ENCODE measurements at regions not wholly inside any gene's neighbourhood (a gene's known extent, or its start where the extent isn't known, plus 50 kb on each side); places are given as distances from the start of the nearest gene placed in this dataset.

DNA sequence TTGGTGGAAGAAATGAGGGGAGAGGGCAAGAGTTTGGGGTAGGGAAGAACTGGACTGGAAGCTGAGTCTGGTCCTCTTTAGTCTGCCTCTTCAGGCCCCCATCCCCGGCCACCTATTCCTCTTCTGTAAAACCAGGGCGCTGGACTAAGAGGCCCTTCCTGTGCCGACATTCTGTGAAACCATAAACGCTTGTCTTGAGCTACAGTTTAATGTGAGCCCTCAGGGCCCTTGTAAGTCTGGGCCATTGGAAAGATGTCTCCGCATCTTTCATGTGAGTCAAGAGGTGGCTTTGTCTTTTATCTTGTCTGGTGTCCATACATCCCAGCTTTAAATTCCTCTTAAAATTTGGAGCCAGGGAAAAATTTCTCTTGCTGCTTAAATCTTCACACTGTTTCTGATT lies 90.6 kb downstream of the PLCE1 start:
- Histone ChIP-seq H3K27me3 (no peaks in the 10 kb centered on the region), H3K9me3 (no peaks in the 10 kb centered on the region), H3K4me1 (no peaks in the 10 kb centered on the region), H3K27ac (no peak overlapping the region), H3K4me3 (no peak overlapping the region), H3K36me3 (ENCODE audit: low read depth, missing control alignments) (no peaks in the 10 kb centered on the region)
- no peak for TF ChIP-seq POLR2A (IDR thresholded peaks at IDR 0.05)
- TF ChIP-seq, protein P1, sequence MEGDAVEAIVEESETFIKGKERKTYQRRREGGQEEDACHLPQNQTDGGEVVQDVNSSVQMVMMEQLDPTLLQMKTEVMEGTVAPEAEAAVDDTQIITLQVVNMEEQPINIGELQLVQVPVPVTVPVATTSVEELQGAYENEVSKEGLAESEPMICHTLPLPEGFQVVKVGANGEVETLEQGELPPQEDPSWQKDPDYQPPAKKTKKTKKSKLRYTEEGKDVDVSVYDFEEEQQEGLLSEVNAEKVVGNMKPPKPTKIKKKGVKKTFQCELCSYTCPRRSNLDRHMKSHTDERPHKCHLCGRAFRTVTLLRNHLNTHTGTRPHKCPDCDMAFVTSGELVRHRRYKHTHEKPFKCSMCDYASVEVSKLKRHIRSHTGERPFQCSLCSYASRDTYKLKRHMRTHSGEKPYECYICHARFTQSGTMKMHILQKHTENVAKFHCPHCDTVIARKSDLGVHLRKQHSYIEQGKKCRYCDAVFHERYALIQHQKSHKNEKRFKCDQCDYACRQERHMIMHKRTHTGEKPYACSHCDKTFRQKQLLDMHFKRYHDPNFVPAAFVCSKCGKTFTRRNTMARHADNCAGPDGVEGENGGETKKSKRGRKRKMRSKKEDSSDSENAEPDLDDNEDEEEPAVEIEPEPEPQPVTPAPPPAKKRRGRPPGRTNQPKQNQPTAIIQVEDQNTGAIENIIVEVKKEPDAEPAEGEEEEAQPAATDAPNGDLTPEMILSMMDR (IDR thresholded peaks at IDR 0.05), result no peak
- intact Hi-C loops (cut with DNase I; ENCODE audit: low total_unique reads), result no loop called here
- no peak for DNase-seq
- WGBS, 2 donors, result 94 to 96% methylated on average over 5 of the region's 5 CpGs

DNA sequence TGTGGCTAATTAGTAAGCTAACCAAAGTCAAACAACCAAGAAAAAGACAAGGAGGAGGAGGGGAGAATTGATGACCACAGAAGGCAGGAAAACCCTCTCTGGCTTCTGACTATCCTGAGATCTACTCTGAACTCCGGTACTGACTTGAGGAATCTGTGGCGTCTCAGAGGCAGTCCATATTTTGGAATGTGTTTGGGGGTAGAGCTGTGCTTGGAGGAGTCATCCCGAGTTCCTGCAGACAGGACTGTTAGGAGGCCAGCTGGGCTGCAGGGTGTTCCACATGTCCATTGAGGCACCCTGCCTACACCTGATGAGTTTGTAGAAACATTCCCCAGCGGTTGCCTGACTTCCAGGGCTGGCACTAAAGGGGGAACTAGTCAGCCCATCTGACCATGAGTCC lies 91.6 kb downstream of the PLCE1 start:
- TF ChIP-seq POLR2A (IDR thresholded peaks at IDR 0.05), result no peak
- TF ChIP-seq, protein P1 (IDR thresholded peaks at IDR 0.05), result no peak
- WGBS, 2 donors, result 72 to 84% methylated on average over 4 of the region's 4 CpGs
- no peaks in the 10 kb centered on the region for H3K9me3 ChIP-seq
- no peaks in the 10 kb centered on the region for H3K27me3 ChIP-seq
- H3K27ac ChIP-seq, result no peak overlapping the region
- intact Hi-C loops (cut with DNase I; ENCODE audit: low total_unique reads), result no loop called here
- no peaks in the 10 kb centered on the region for H3K36me3 ChIP-seq (ENCODE audit: low read depth, missing control alignments)
- H3K4me1 ChIP-seq, result no peaks in the 10 kb centered on the region
- no peak overlapping the region for H3K4me3 ChIP-seq
- no peak for DNase-seq

DNA sequence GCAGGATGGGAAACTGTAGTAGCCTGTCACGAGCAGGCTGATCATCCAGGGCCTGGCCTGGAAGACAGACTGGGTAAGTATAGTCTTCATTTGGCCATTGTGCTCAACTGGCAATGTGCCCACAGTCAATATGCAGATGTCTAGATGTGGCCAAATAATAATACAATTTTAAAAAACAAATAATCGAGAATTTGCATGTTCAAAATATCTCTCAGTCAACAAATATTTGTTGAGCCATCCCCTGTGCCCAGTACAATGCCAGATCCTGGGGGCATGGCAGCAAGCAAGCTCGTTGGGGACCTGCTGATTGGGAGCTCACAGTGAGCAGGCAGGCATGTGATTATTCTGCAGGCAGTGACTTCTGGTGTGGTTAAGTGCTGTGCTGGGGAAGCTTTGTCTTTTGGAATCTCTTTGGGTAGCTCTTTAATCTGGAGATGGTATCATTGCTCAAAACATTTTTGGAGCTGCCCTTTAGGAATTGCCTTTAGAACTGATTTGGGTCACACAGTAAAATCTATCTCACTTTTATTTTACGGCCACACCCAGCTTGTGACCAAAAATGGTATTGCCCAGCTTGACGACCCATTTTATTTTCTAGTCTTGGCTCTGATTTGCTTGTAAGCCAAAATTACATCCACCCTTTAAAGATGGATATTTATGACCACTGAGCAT lies 92.2 kb downstream of the PLCE1 start:
- no peaks in the 10 kb centered on the region for H3K27me3 ChIP-seq
- TF ChIP-seq, protein P1 (IDR thresholded peaks at IDR 0.05), result no peak
- no peak for TF ChIP-seq POLR2A (IDR thresholded peaks at IDR 0.05)
- no peak overlapping the region for H3K4me3 ChIP-seq
- H3K4me1 ChIP-seq, result no peaks in the 10 kb centered on the region
- H3K36me3 ChIP-seq (ENCODE audit: low read depth, missing control alignments), result no peaks in the 10 kb centered on the region
- no peaks in the 10 kb centered on the region for H3K9me3 ChIP-seq
- H3K27ac ChIP-seq, result no peak overlapping the region
- intact Hi-C loops (cut with DNase I; ENCODE audit: low total_unique reads), result no loop called here
- WGBS, 2 donors, result 67 to 75% methylated on average over 5 of the region's 5 CpGs
- DNase-seq, result no peak

DNA sequence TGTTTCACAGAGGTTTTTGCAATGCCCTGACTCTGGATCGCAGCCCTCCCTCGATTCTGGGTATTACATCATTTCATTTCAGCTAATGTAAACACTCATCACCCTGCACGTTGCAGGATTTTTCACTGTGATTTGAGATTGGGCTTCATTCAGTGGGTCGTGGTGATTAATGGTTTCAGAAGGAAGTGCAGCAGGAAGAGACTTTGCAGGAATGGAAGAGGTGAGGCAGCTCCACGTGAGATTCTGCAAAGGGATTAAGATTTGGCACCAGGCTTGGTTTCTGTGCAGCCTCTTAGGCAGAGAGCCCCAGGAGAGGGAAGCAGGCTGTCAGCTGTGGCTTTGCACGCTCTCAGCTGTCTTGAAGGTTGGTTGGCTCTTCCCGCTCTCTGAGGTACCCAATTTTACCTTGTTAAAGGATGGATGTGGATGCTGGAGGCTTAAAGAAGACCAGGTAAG lies 95.2 kb downstream of the PLCE1 start:
- 31 to 32% methylated on average over 7 of the region's 7 CpGs for WGBS, 2 donors
- Histone ChIP-seq H3K27me3 (no peaks in the 10 kb centered on the region), H3K36me3 (ENCODE audit: low read depth, missing control alignments) (no peaks in the 10 kb centered on the region), H3K4me3 (no peak overlapping the region), H3K4me1 (peaks cover 7% of the 10 kb centered on the region), H3K27ac (no peak overlapping the region), H3K9me3 (no peaks in the 10 kb centered on the region)
- no peak for DNase-seq
- TF ChIP-seq, protein P1 (IDR thresholded peaks at IDR 0.05), result no peak
- TF ChIP-seq POLR2A (IDR thresholded peaks at IDR 0.05), result no peak
- intact Hi-C loops (cut with DNase I; ENCODE audit: low total_unique reads), result no loop called here

DNA sequence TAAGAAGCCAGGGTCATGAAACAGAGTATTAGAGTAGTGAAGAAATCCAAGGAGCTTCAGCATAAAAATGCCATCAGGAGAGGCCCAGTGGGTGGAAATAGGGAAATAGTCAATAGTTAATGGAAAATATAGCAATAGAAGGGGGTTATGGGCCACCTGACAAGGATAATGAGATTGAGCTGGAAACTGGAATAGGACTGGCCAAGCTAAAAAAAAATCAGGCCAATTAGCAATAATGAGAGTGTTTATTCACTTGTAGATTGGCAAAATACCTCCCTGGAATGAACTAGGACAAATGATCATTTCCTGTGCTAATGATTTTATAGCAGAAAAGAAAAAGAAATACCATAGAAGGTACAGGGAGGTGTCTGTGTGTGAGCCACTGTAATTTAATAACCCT lies 97.9 kb downstream of the PLCE1 start:
- Histone ChIP-seq H3K27ac (no peak overlapping the region), H3K4me1 (peaks cover 12% of the 10 kb centered on the region), H3K4me3 (no peak overlapping the region), H3K9me3 (no peaks in the 10 kb centered on the region), H3K36me3 (ENCODE audit: low read depth, missing control alignments) (no peaks in the 10 kb centered on the region), H3K27me3 (no peaks in the 10 kb centered on the region)
- DNase-seq, result no peak
- intact Hi-C loops (cut with DNase I; ENCODE audit: low total_unique reads), result no loop called here
- no peak for TF ChIP-seq POLR2A (IDR thresholded peaks at IDR 0.05)
- TF ChIP-seq, protein P1 (IDR thresholded peaks at IDR 0.05), result no peak

Data from testis (tissue), 2 donors.